ENCODE measurements at regions not wholly inside any gene's neighbourhood (a gene's known extent, or its start where the extent isn't known, plus 50 kb on each side); places are given as distances from the start of the nearest gene placed in this dataset.

- no peak overlapping the region for H3K9ac ChIP-seq (ENCODE audit: low read length)
- H3K27me3 ChIP-seq (ENCODE audit: control insufficient read depth, insufficient read depth, low read length) = no peaks in the 10 kb centered on the region
- H3K36me3 ChIP-seq (ENCODE audit: control insufficient read depth, low read depth, low read length) = no peaks in the 10 kb centered on the region
- no peak overlapping the region for H3K4me3 ChIP-seq (ENCODE audit: low read length)
- H3K27ac ChIP-seq (ENCODE audit: low read length) = no peak overlapping the region
- no peaks in the 10 kb centered on the region for H3K4me1 ChIP-seq (ENCODE audit: control insufficient read depth, low read depth, low read length)
- H3K9me3 ChIP-seq (ENCODE audit: control insufficient read depth, low read depth, low read length) = no peaks in the 10 kb centered on the region
Measured at GRCh38 chr9:81237565-81238231, 451.6 kb downstream of the TLE1 start.

GRCh38 chr9:81234924-81235610 lies 454.3 kb downstream of the TLE1 start:
- H3K36me3 ChIP-seq (ENCODE audit: control insufficient read depth, low read depth, low read length) = no peaks in the 10 kb centered on the region
- H3K4me1 ChIP-seq (ENCODE audit: control insufficient read depth, low read depth, low read length) = no peaks in the 10 kb centered on the region
- no peaks in the 10 kb centered on the region for H3K27me3 ChIP-seq (ENCODE audit: control insufficient read depth, insufficient read depth, low read length)
- H3K9ac ChIP-seq (ENCODE audit: low read length) = no peak overlapping the region
- no peak overlapping the region for H3K27ac ChIP-seq (ENCODE audit: low read length)
- H3K9me3 ChIP-seq (ENCODE audit: control insufficient read depth, low read depth, low read length) = no peaks in the 10 kb centered on the region
- H3K4me3 ChIP-seq (ENCODE audit: low read length) = no peak overlapping the region

- no peaks in the 10 kb centered on the region for H3K27me3 ChIP-seq (ENCODE audit: control insufficient read depth, insufficient read depth, low read length)
Measured at GRCh38 chr9:81231011-81231410, 458.3 kb downstream of the TLE1 start.

GRCh38 chr9:81227507-81228245 lies 461.7 kb downstream of the TLE1 start:
- H3K9ac ChIP-seq (ENCODE audit: low read length) = no peak overlapping the region
- no peaks in the 10 kb centered on the region for H3K4me1 ChIP-seq (ENCODE audit: control insufficient read depth, low read depth, low read length)
- H3K27ac ChIP-seq (ENCODE audit: low read length) = no peak overlapping the region
- H3K27me3 ChIP-seq (ENCODE audit: control insufficient read depth, insufficient read depth, low read length) = no peaks in the 10 kb centered on the region
- H3K9me3 ChIP-seq (ENCODE audit: control insufficient read depth, low read depth, low read length) = no peaks in the 10 kb centered on the region
- H3K36me3 ChIP-seq (ENCODE audit: control insufficient read depth, low read depth, low read length) = no peaks in the 10 kb centered on the region
- no peak overlapping the region for H3K4me3 ChIP-seq (ENCODE audit: low read length)

More at GRCh38 chr9:81231011-81231410, 458.3 kb downstream of the TLE1 start:
- no peak overlapping the region for H3K4me3 ChIP-seq (ENCODE audit: low read length)
- H3K9me3 ChIP-seq (ENCODE audit: control insufficient read depth, low read depth, low read length) = no peaks in the 10 kb centered on the region
- H3K36me3 ChIP-seq (ENCODE audit: control insufficient read depth, low read depth, low read length) = no peaks in the 10 kb centered on the region
- H3K4me1 ChIP-seq (ENCODE audit: control insufficient read depth, low read depth, low read length) = no peaks in the 10 kb centered on the region
- H3K9ac ChIP-seq (ENCODE audit: low read length) = no peak overlapping the region
- no peak overlapping the region for H3K27ac ChIP-seq (ENCODE audit: low read length)

DNA sequence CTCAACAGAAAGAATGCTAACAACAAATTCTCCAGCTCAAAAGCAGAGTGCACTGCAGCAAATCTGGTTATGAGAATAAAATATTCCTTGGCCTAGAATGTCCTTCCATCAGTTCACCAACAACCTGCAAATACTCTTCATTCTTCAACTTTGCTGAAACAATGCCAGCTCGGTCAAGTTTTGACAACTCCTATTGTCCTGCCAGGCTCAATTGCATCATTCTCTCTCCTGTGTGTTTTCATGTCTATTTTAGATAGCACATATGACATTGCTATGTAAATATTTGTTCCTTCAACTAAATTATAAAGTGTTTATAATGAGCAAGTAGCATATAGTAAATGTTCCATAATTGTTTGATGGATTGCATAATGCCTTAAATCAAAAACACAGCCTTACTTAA lies 463.8 kb downstream of the TLE1 start:
- Histone ChIP-seq H3K9me3 (ENCODE audit: control insufficient read depth, low read depth, low read length) (no peaks in the 10 kb centered on the region), H3K27me3 (ENCODE audit: control insufficient read depth, insufficient read depth, low read length) (no peaks in the 10 kb centered on the region), H3K9ac (ENCODE audit: low read length) (no peak overlapping the region), H3K27ac (ENCODE audit: low read length) (no peak overlapping the region), H3K4me1 (ENCODE audit: control insufficient read depth, low read depth, low read length) (no peaks in the 10 kb centered on the region), H3K36me3 (ENCODE audit: control insufficient read depth, low read depth, low read length) (no peaks in the 10 kb centered on the region), H3K4me3 (ENCODE audit: low read length) (no peak overlapping the region)

- Histone ChIP-seq H3K27me3 (ENCODE audit: control insufficient read depth, insufficient read depth, low read length) (no peaks in the 10 kb centered on the region), H3K4me3 (ENCODE audit: low read length) (no peak overlapping the region), H3K4me1 (ENCODE audit: control insufficient read depth, low read depth, low read length) (no peaks in the 10 kb centered on the region), H3K9ac (ENCODE audit: low read length) (no peak overlapping the region), H3K27ac (ENCODE audit: low read length) (no peak overlapping the region), H3K9me3 (ENCODE audit: control insufficient read depth, low read depth, low read length) (no peaks in the 10 kb centered on the region), H3K36me3 (ENCODE audit: control insufficient read depth, low read depth, low read length) (no peaks in the 10 kb centered on the region)
Measured at GRCh38 chr9:81224166-81225081, 464.9 kb downstream of the TLE1 start.

GRCh38 chr9:81214975-81215374 lies 474.4 kb downstream of the TLE1 start:
- H3K4me3 ChIP-seq (ENCODE audit: low read length) = no peak overlapping the region
- H3K27me3 ChIP-seq (ENCODE audit: control insufficient read depth, insufficient read depth, low read length) = no peaks in the 10 kb centered on the region
- H3K9ac ChIP-seq (ENCODE audit: low read length) = no peak overlapping the region

GRCh38 chr9:81213456-81213855 lies 475.9 kb downstream of the TLE1 start:
- Histone ChIP-seq H3K9me3 (ENCODE audit: control insufficient read depth, low read depth, low read length) (no peaks in the 10 kb centered on the region), H3K27me3 (ENCODE audit: control insufficient read depth, insufficient read depth, low read length) (no peaks in the 10 kb centered on the region), H3K4me1 (ENCODE audit: control insufficient read depth, low read depth, low read length) (no peaks in the 10 kb centered on the region), H3K27ac (ENCODE audit: low read length) (no peak overlapping the region), H3K9ac (ENCODE audit: low read length) (no peak overlapping the region), H3K4me3 (ENCODE audit: low read length) (no peak overlapping the region), H3K36me3 (ENCODE audit: control insufficient read depth, low read depth, low read length) (no peaks in the 10 kb centered on the region)

More at GRCh38 chr9:81214975-81215374, 474.4 kb downstream of the TLE1 start:
- Histone ChIP-seq H3K36me3 (ENCODE audit: control insufficient read depth, low read depth, low read length) (no peaks in the 10 kb centered on the region), H3K9me3 (ENCODE audit: control insufficient read depth, low read depth, low read length) (no peaks in the 10 kb centered on the region), H3K4me1 (ENCODE audit: control insufficient read depth, low read depth, low read length) (no peaks in the 10 kb centered on the region), H3K27ac (ENCODE audit: low read length) (no peak overlapping the region)

DNA sequence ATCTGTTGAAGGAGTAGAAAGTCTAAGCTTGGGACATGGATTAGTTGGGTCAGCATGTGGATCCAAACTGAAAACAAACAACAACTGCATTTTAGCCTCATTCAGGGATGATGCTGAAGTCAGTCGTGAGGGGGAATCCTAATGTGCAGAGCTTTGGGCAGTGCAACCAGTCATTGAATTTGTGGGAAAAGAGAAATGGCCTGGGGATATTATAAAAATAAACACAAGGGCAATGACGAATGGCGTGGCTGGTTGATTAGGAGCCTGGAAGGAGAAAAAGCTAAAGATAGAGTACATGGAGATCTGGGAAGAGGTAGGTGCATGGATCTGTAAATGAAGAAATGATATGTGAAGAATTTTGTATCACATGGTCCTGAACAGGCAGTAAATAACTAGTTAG lies 477.6 kb downstream of the TLE1 start:
- H3K9me3 ChIP-seq (ENCODE audit: control insufficient read depth, low read depth, low read length) = no peaks in the 10 kb centered on the region
- no peak overlapping the region for H3K4me3 ChIP-seq (ENCODE audit: low read length)
- no peak overlapping the region for H3K9ac ChIP-seq (ENCODE audit: low read length)
- H3K27ac ChIP-seq (ENCODE audit: low read length) = no peak overlapping the region
- H3K36me3 ChIP-seq (ENCODE audit: control insufficient read depth, low read depth, low read length) = no peaks in the 10 kb centered on the region
- no peaks in the 10 kb centered on the region for H3K4me1 ChIP-seq (ENCODE audit: control insufficient read depth, low read depth, low read length)
- H3K27me3 ChIP-seq (ENCODE audit: control insufficient read depth, insufficient read depth, low read length) = no peaks in the 10 kb centered on the region

- Histone ChIP-seq H3K27me3 (ENCODE audit: control insufficient read depth, insufficient read depth, low read length) (no peaks in the 10 kb centered on the region), H3K9ac (ENCODE audit: low read length) (no peak overlapping the region), H3K4me1 (ENCODE audit: control insufficient read depth, low read depth, low read length) (no peaks in the 10 kb centered on the region), H3K36me3 (ENCODE audit: control insufficient read depth, low read depth, low read length) (no peaks in the 10 kb centered on the region), H3K4me3 (ENCODE audit: low read length) (no peak overlapping the region), H3K9me3 (ENCODE audit: control insufficient read depth, low read depth, low read length) (no peaks in the 10 kb centered on the region), H3K27ac (ENCODE audit: low read length) (no peak overlapping the region)
Measured at GRCh38 chr9:81207651-81208050, 481.7 kb downstream of the TLE1 start.

DNA sequence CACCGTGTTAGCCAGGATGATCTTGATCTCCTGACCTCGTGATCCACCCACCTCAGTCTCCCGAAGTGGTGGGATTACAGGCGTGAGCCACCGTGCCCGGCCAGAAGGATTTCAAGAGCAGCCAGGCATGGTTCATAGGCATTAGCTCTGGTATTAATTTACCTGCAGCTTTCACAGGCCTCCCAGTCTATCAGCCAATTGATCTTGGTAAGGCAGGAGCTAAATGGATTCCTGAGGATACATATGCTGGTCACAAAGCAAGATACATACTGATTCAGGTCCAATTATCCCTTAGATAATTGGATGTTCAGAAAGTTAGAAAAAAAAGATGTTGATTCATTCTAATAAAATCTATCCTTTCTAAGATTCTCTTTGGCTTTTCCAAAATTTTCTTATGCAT lies 487.1 kb downstream of the TLE1 start:
- no peaks in the 10 kb centered on the region for H3K36me3 ChIP-seq (ENCODE audit: control insufficient read depth, low read depth, low read length)
- H3K9me3 ChIP-seq (ENCODE audit: control insufficient read depth, low read depth, low read length) = no peaks in the 10 kb centered on the region
- H3K9ac ChIP-seq (ENCODE audit: low read length) = no peak overlapping the region
- H3K27ac ChIP-seq (ENCODE audit: low read length) = no peak overlapping the region
- H3K4me1 ChIP-seq (ENCODE audit: control insufficient read depth, low read depth, low read length) = no peaks in the 10 kb centered on the region
- H3K27me3 ChIP-seq (ENCODE audit: control insufficient read depth, insufficient read depth, low read length) = no peaks in the 10 kb centered on the region
- H3K4me3 ChIP-seq (ENCODE audit: low read length) = no peak overlapping the region

Data from iPS-18a (cell line).